Neural progenitor cell (in vitro differentiated cells): ENCODE measurements at regions not wholly inside any gene's neighbourhood (a gene's known extent, or its start where the extent isn't known, plus 50 kb on each side); places are given as distances from the start of the nearest gene placed in this dataset.

ENCODE experiments used
- CTCF ChIP-seq: fragments of 200-600 bp; sonication (generic); IDR thresholded peaks from 2 replicates; pipeline ENCODE4 v1.5.1; 2017; ENCODE audit warnings: antibody characterized with exemption, mild to moderate bottlenecking
- EZH2 ChIP-seq: fragments of 200-600 bp; sonication (generic); IDR thresholded peaks from 2 replicates; pipeline ENCODE4 v1.6.1; 2017; ENCODE audit warnings: antibody characterized with exemption, mild to moderate bottlenecking, moderate library complexity

DNA sequence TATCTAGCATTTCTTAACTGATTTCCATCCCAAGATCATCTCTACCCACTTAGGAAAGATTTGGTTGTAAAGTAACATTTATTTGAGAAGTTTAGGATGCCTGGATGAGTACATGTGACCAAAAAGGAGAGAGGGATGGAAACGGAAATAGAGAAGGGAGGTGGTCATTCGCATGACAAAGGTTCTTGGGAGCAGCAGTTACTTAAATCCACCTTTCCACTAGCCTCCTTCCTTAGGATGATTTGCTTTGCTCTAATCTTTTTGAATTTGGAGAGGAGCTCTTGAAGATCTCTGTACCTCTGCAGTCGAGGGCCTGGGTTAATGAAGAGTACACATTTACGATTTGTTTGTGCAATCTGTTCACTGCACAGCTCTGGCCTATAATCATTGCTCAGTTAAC lies 623.5 kb downstream of the EPHA4 start:
- TF ChIP-seq EZH2 = no peak
- TF ChIP-seq CTCF = no peak
